H1 (cell line): ENCODE measurements at regions not wholly inside any gene's neighbourhood (a gene's known extent, or its start where the extent isn't known, plus 50 kb on each side); places are given as distances from the start of the nearest gene placed in this dataset.

ENCODE experiments used
- CTCF ChIA-PET: fragments of 300-600 bp; sonication (Branson Sonifier 250); formaldehyde crosslinking; loops from one replicate; lab custom pipeline; 2021; ENCODE audit not compliant: partially characterized antibody; lab: Charles Lee
- POLR2A ChIA-PET: fragments of 300-600 bp; sonication (Branson Sonifier 250); formaldehyde crosslinking; loops from one replicate; lab custom pipeline; 2021; ENCODE audit warnings: inconsistent platforms; ENCODE audit not compliant: partially characterized antibody; lab: Charles Lee
- DNase-seq, 2 experiments: peaks; one replicate each; pipeline versions ENCODE4 v3.0.0 to v3.0.0-alpha.2; 2010 to 2022; ENCODE audit warnings: low spot score in 2 of 2, low read depth in 1 of 2, mixed read lengths in 1 of 2
- FAIRE-seq: peaks from 2 replicates; lab custom pipeline; 2011; peaks lifted over from hg19 to GRCh38; lab: Jason Lieb, UNC
- H2AFZ ChIP-seq: 2 replicates; pipeline ENCODE4 v1.8.1; 2012; ENCODE audit warnings: low read length, inconsistent platforms
- H2AK5ac ChIP-seq: 2 replicates; pipeline ENCODE4 v1.6.1; 2013; ENCODE audit warnings: low read depth, low read length
- H2BK120ac ChIP-seq: replicated peaks from 2 replicates; pipeline ENCODE3; 2013; ENCODE audit warnings: low read depth, low read length, inconsistent platforms
- H2BK12ac ChIP-seq: 2 replicates; pipeline ENCODE4 v1.6.1; 2013; ENCODE audit warnings: low read depth, low read length
- H2BK15ac ChIP-seq: 2 replicates; pipeline ENCODE4 v1.6.1; 2013; ENCODE audit warnings: low read length
- H2BK20ac ChIP-seq: 2 replicates; pipeline ENCODE4 v1.6.1; 2013; ENCODE audit warnings: low read length
- H2BK5ac ChIP-seq: 2 replicates; pipeline ENCODE4 v1.6.1; 2013; ENCODE audit warnings: low read depth, low read length
- H3K14ac ChIP-seq: 2 replicates; pipeline ENCODE4 v1.6.1; 2013; ENCODE audit warnings: inconsistent platforms; ENCODE audit not compliant: insufficient read length
- H3K18ac ChIP-seq: 2 replicates; pipeline ENCODE4 v1.6.1; 2013; ENCODE audit warnings: low read length; ENCODE audit errors: extremely low read depth
- H3K23ac ChIP-seq: 2 replicates; pipeline ENCODE4 v1.6.1; 2013; ENCODE audit warnings: inconsistent platforms; ENCODE audit not compliant: insufficient read length
- H3K23me2 ChIP-seq: 2 replicates; pipeline ENCODE4 v1.6.1; 2013; ENCODE audit warnings: low read depth, low read length
- H3K27ac ChIP-seq: 2 replicates; pipeline ENCODE4 v1.6.1; 2011; ENCODE audit warnings: low read depth, low read length, inconsistent platforms
- H3K27me3 ChIP-seq, 4 experiments: replicated peaks in 1 of 4; 1 replicate in 1 of 4; 2 replicates in 3 of 4; pipeline versions ENCODE4 v1.6.1 to v1.8.1; 2011 to 2013; ENCODE audit warnings: low read length in 3 of 4, mild to moderate bottlenecking in 3 of 4, inconsistent platforms in 2 of 4, mixed read lengths in 2 of 4, moderate library complexity in 1 of 4; ENCODE audit not compliant: control insufficient read depth in 3 of 4, insufficient read depth in 3 of 4; ENCODE audit errors: extremely low read depth in 1 of 4
- H3K36me3 ChIP-seq, 4 experiments: 2 replicates each; pipeline versions ENCODE4 v1.6.1 to v1.8.1; 2011 to 2013; ENCODE audit warnings: mild to moderate bottlenecking in 4 of 4, low read length in 3 of 4, moderate library complexity in 2 of 4, control low read depth in 1 of 4, inconsistent platforms in 1 of 4; ENCODE audit not compliant: insufficient read depth in 4 of 4, control insufficient read depth in 2 of 4
- H3K4ac ChIP-seq: replicated peaks from 2 replicates; pipeline ENCODE3; 2013; ENCODE audit warnings: low read length, low read depth, mixed read lengths, inconsistent platforms; ENCODE audit not compliant: insufficient read length
- H3K4me1 ChIP-seq, 4 experiments: replicated peaks in 1 of 4; 1 replicate in 1 of 4; 2 replicates in 3 of 4; pipeline versions ENCODE4 v1.6.1 to v1.8.1; 2011 to 2013; ENCODE audit warnings: low read length in 3 of 4, inconsistent platforms in 2 of 4, mixed read lengths in 1 of 4; ENCODE audit not compliant: insufficient read depth in 4 of 4, control insufficient read depth in 3 of 4
- H3K4me2 ChIP-seq, 2 experiments: 2 replicates each; pipeline versions ENCODE4 v1.6.1 to v1.8.1; 2011 to 2013; ENCODE audit warnings: low read depth in 2 of 2, low read length in 2 of 2, control low read depth in 1 of 2, inconsistent platforms in 1 of 2, mild to moderate bottlenecking in 1 of 2; ENCODE audit not compliant: insufficient read depth in 1 of 2
- H3K4me3 ChIP-seq, 4 experiments: fragments of 200-600, 300-600 bp in 1 of 4; sonication (generic), shearing (Covaris generic), sonication (Bioruptor Twin) in 1 of 4; 2 replicates each; pipeline versions ENCODE4 v1.5.1 to v1.8.1; 2011 to 2016; ENCODE audit warnings: low read length in 4 of 4, low read depth in 3 of 4, control low read depth in 2 of 4, inconsistent platforms in 2 of 4, mild to moderate bottlenecking in 2 of 4, mixed read lengths in 1 of 4, moderate library complexity in 1 of 4; ENCODE audit not compliant: insufficient read depth in 2 of 4; ENCODE audit errors: extremely low read depth in 1 of 4
- H3K56ac ChIP-seq: replicated peaks from 2 replicates; pipeline ENCODE3; 2013; ENCODE audit warnings: low read depth, mild to moderate bottlenecking, mixed read lengths, low read length, inconsistent platforms; ENCODE audit not compliant: insufficient read length
- H3K79me1 ChIP-seq: 2 replicates; pipeline ENCODE4 v1.6.1; 2013; ENCODE audit warnings: low read depth, low read length, control low read depth
- H3K79me2 ChIP-seq, 2 experiments: 2 replicates each; pipeline versions ENCODE4 v1.6.1 to v1.8.1; 2012 to 2013; ENCODE audit warnings: low read length in 2 of 2, mild to moderate bottlenecking in 2 of 2, inconsistent platforms in 1 of 2; ENCODE audit not compliant: insufficient read depth in 2 of 2, control insufficient read depth in 1 of 2
- H3K9ac ChIP-seq, 4 experiments: replicated peaks in 1 of 4; 1 replicate in 1 of 4; 2 replicates in 3 of 4; pipeline versions ENCODE4 v1.6.1 to v1.8.1; 2011 to 2013; ENCODE audit warnings: low read depth in 3 of 4, low read length in 3 of 4, control low read depth in 2 of 4, mild to moderate bottlenecking in 2 of 4, moderate library complexity in 2 of 4, inconsistent platforms in 1 of 4; ENCODE audit errors: extremely low read depth in 1 of 4
- H3K9me3 ChIP-seq, 2 experiments: 2 replicates each; pipeline versions ENCODE4 v1.6.1 to v1.8.1; 2012 to 2013; ENCODE audit warnings: mild to moderate bottlenecking in 2 of 2, moderate library complexity in 2 of 2, control low read depth in 1 of 2, inconsistent platforms in 1 of 2, low read depth in 1 of 2, low read length in 1 of 2, mixed read lengths in 1 of 2; ENCODE audit not compliant: insufficient read depth in 2 of 2
- H4K20me1 ChIP-seq, 2 experiments: replicated peaks in 1 of 2; 2 replicates each; pipeline versions ENCODE3 to v1.8.1; 2011 to 2013; ENCODE audit warnings: inconsistent platforms in 2 of 2, low read length in 2 of 2, mild to moderate bottlenecking in 1 of 2; ENCODE audit not compliant: insufficient read depth in 2 of 2, control insufficient read depth in 1 of 2
- H4K5ac ChIP-seq: 2 replicates; pipeline ENCODE4 v1.6.1; 2013; ENCODE audit warnings: low read length, low read depth, mixed read lengths, inconsistent platforms; ENCODE audit not compliant: insufficient read length
- H4K8ac ChIP-seq: 2 replicates; pipeline ENCODE4 v1.8.0; 2013; ENCODE audit warnings: mild to moderate bottlenecking, moderate library complexity, low read length, inconsistent platforms; ENCODE audit not compliant: insufficient read depth; ENCODE audit errors: extremely low read depth
- H4K91ac ChIP-seq: replicated peaks from 2 replicates; pipeline ENCODE3; 2013; ENCODE audit warnings: low read length, mixed read lengths, inconsistent platforms; ENCODE audit not compliant: insufficient read length
- EGR1 ChIP-seq: IDR thresholded peaks from 2 replicates; pipeline ENCODE4 v1.6.1; 2011; ENCODE audit warnings: low read depth, low read length, borderline replicate concordance
- POLR2A ChIP-seq, 2 experiments: IDR thresholded peaks; 1 replicate in 1 of 2; 2 replicates in 1 of 2; pipeline ENCODE4 v1.6.1; 2011; ENCODE audit warnings: low read depth in 2 of 2, low read length in 2 of 2, mild to moderate bottlenecking in 2 of 2; ENCODE audit errors: control extremely low read depth in 1 of 2
- RXRA ChIP-seq: IDR thresholded peaks from 2 replicates; pipeline ENCODE4 v1.6.1; 2011; ENCODE audit warnings: low read depth, mild to moderate bottlenecking, low read length, moderate library complexity; ENCODE audit not compliant: insufficient read depth
- SIN3A ChIP-seq, 2 experiments: IDR thresholded peaks in 1 of 2; conservative IDR thresholded peaks in 1 of 2; 2 replicates each; pipeline ENCODE4 v1.6.1; 2011 to 2012; ENCODE audit warnings: low read length in 2 of 2, improper control_type of control experiment in 1 of 2, low read depth in 1 of 2, mild to moderate bottlenecking in 1 of 2
- SP4 ChIP-seq: IDR thresholded peaks from 2 replicates; pipeline ENCODE4 v1.6.1; 2012; ENCODE audit warnings: low read length, inconsistent platforms

GRCh38 chr12:90519285-90519684, 435.7 kb downstream of the CCER1 start:
- no peak overlapping the region for H2BK12ac ChIP-seq
- DNase-seq = no peak
- no peak overlapping the region for H3K23ac ChIP-seq
- peaks cover 0 to 5% (median 0%) of the 10 kb centered on the region in 4 experiments; a peak in 1 of 7 replicates for H3K4me1 ChIP-seq
- H3K4me2 ChIP-seq = no peak overlapping the region
- no peaks in the 10 kb centered on the region for H3K23me2 ChIP-seq
- no peak overlapping the region for H2BK120ac ChIP-seq
- no peak overlapping the region for H3K9ac ChIP-seq
- H2BK15ac ChIP-seq = no peak overlapping the region
- H2AFZ ChIP-seq = no peak overlapping the region
- no peaks in the 10 kb centered on the region for H3K9me3 ChIP-seq
- H3K79me1 ChIP-seq = no peaks in the 10 kb centered on the region
- H4K91ac ChIP-seq = no peak overlapping the region
- H4K8ac ChIP-seq = no peak overlapping the region
- H3K27me3 ChIP-seq = no peaks in the 10 kb centered on the region
- no peak overlapping the region for H2AK5ac ChIP-seq
- ChIA-PET CTCF (no interaction called here), POLR2A (no interaction called here)
- H2BK5ac ChIP-seq = no peak overlapping the region
- no peaks in the 10 kb centered on the region for H4K20me1 ChIP-seq
- H4K5ac ChIP-seq = no peak overlapping the region
- H3K14ac ChIP-seq = no peak overlapping the region
- no peak overlapping the region for H2BK20ac ChIP-seq
- H3K79me2 ChIP-seq = no peaks in the 10 kb centered on the region
- no peak for FAIRE-seq
- H3K36me3 ChIP-seq = no peaks in the 10 kb centered on the region
- H3K4me3 ChIP-seq = no peak overlapping the region
- H3K27ac ChIP-seq = no peak overlapping the region
- no peak overlapping the region for H3K18ac ChIP-seq
- H3K4ac ChIP-seq = no peak overlapping the region
- no peak overlapping the region for H3K56ac ChIP-seq
- TF ChIP-seq RXRA = no peak
- TF ChIP-seq SP4 = no peak
- no peak for TF ChIP-seq EGR1
- no peak for TF ChIP-seq SIN3A (conservative IDR thresholded peaks at IDR 0.05 in 1 of 2, IDR thresholded peaks at IDR 0.05 in 1 of 2; ENCODE audit: low read depth in 1 of 2, low read length in 2 of 2)
- TF ChIP-seq POLR2A (IDR thresholded peaks at IDR 0.05; ENCODE audit: control extremely low read depth in 1 of 2, low read depth in 2 of 2, low read length in 2 of 2) = no peak
